Upper lobe of left lung (tissue), 4 donors: ENCODE measurements at regions not wholly inside any gene's neighbourhood (a gene's known extent, or its start where the extent isn't known, plus 50 kb on each side); places are given as distances from the start of the nearest gene placed in this dataset.

Source experiments
- EP300 ChIP-seq, 4 donors: sonication (generic); formaldehyde crosslinking; IDR thresholded peaks; one replicate each; pipeline ENCODE4 v1.5.1; 2017; ENCODE audit warnings: antibody characterized with exemption in 4 of 4, control low read depth in 2 of 4
- POLR2AphosphoS5 ChIP-seq, 2 donors: sonication (generic); formaldehyde crosslinking; IDR thresholded peaks; one replicate each; pipeline ENCODE4 v1.5.1; 2017; ENCODE audit warnings: antibody characterized with exemption in 2 of 2
- TF ChIP-seq, protein P1 (sequence below), 6 experiments: fragments of 450-650 bp in 4 of 6; fragments of 200-600 bp in 2 of 6; sonication (generic) in 2 of 6; IDR thresholded peaks; one replicate each; pipeline ENCODE4 v1.5.1; 2016 to 2019; ENCODE audit warnings: antibody characterized with exemption in 6 of 6

DNA sequence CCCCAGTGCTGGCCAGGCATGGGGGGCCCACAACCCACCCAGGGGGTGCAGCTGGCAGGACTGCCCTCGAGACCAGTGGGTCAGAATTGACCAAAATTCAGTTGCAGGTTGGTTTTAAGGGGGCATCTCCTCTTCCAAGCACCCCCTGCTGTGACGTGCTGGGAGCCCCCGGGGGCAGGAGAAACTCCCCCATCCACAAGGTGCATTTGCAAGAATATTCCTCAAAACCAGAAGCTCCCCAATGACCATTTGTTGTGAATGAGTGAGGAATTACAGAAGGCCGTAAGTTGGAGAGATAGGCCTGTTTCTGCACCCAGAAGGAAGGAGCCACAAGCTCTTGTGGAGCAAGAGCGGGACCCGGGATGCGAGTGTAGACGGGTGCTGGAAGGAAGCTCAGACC lies 414.5 kb downstream of the BRD1 start:
- TF ChIP-seq, protein P1, sequence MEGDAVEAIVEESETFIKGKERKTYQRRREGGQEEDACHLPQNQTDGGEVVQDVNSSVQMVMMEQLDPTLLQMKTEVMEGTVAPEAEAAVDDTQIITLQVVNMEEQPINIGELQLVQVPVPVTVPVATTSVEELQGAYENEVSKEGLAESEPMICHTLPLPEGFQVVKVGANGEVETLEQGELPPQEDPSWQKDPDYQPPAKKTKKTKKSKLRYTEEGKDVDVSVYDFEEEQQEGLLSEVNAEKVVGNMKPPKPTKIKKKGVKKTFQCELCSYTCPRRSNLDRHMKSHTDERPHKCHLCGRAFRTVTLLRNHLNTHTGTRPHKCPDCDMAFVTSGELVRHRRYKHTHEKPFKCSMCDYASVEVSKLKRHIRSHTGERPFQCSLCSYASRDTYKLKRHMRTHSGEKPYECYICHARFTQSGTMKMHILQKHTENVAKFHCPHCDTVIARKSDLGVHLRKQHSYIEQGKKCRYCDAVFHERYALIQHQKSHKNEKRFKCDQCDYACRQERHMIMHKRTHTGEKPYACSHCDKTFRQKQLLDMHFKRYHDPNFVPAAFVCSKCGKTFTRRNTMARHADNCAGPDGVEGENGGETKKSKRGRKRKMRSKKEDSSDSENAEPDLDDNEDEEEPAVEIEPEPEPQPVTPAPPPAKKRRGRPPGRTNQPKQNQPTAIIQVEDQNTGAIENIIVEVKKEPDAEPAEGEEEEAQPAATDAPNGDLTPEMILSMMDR (IDR thresholded peaks at IDR 0.05), result no peak
- TF ChIP-seq POLR2AphosphoS5 (IDR thresholded peaks at IDR 0.05) (no peak), EP300 (IDR thresholded peaks at IDR 0.05) (no peak)
